IMR-90 (cell line): ENCODE measurements at regions not wholly inside any gene's neighbourhood (a gene's known extent, or its start where the extent isn't known, plus 50 kb on each side); places are given as distances from the start of the nearest gene placed in this dataset.

ENCODE experiments used
- ATAC-seq: fragments of 200-7000 bp; cut with Tn5 transposase; 2 replicates; pipeline ENCODE4 v1.9.1; 2020; ENCODE audit warnings: low read depth, mild to moderate bottlenecking, moderate library complexity
- BruUV-seq: library from RNA; stranded (reverse); fragments of 400-500 nt; replicated peaks from 2 replicates; lab custom pipeline; 2021; lab: Mats Ljungman, UMichigan
- CTCF ChIA-PET: fragments of 300-600 bp; formaldehyde crosslinking; extraction: SDS; loops from one replicate; lab custom pipeline; 2021; ENCODE audit warnings: antibody characterized with exemption; lab: Yijun Ruan, JAX
- POLR2A ChIA-PET: fragments of 300-600 bp; sonication (Branson Sonifier 250); formaldehyde crosslinking; loops from one replicate; lab custom pipeline; 2022; ENCODE audit warnings: antibody characterized with exemption; ENCODE audit not compliant: unreplicated experiment; lab: Charles Lee
- DNase-seq: peaks from one replicate; pipeline ENCODE4 v3.0.0; 2013
- H2AFZ ChIP-seq: replicated peaks from 2 replicates; pipeline ENCODE3; 2013; ENCODE audit warnings: low read length, mild to moderate bottlenecking; ENCODE audit not compliant: poor library complexity
- H2AK5ac ChIP-seq: 2 replicates; pipeline ENCODE4 v1.6.1; 2013; ENCODE audit warnings: low read depth, low read length, inconsistent platforms
- H2AK9ac ChIP-seq: replicated peaks from 2 replicates; pipeline ENCODE3; 2013; ENCODE audit warnings: mild to moderate bottlenecking, low read depth, low read length, moderate library complexity; ENCODE audit not compliant: poor library complexity
- H2BK120ac ChIP-seq: 2 replicates; pipeline ENCODE4 v1.6.1; 2013; ENCODE audit warnings: low read depth, low read length, inconsistent platforms
- H2BK15ac ChIP-seq: 3 replicates; pipeline ENCODE4 v1.6.1; 2013; ENCODE audit warnings: low read depth, low read length, inconsistent platforms
- H2BK20ac ChIP-seq: 2 replicates; pipeline ENCODE4 v1.6.1; 2013; ENCODE audit warnings: low read depth, mild to moderate bottlenecking, inconsistent platforms, low read length, moderate library complexity
- H2BK5ac ChIP-seq: 2 replicates; pipeline ENCODE4 v1.6.1; 2013; ENCODE audit warnings: mild to moderate bottlenecking, low read depth, low read length, inconsistent platforms; ENCODE audit not compliant: poor library complexity, severe bottlenecking
- H3K14ac ChIP-seq: replicated peaks from 2 replicates; pipeline ENCODE4 v1.6.1; 2013; ENCODE audit warnings: low read depth, low read length, inconsistent platforms
- H3K18ac ChIP-seq: 2 replicates; pipeline ENCODE4 v1.6.1; 2013; ENCODE audit warnings: low read depth, low read length, control low read depth
- H3K23ac ChIP-seq: 2 replicates; pipeline ENCODE4 v1.6.1; 2013; ENCODE audit warnings: low read depth, low read length, inconsistent platforms
- H3K27ac ChIP-seq: 2 replicates; pipeline ENCODE4 v1.5.1; 2013; ENCODE audit warnings: mild to moderate bottlenecking, control low read depth, low read length; ENCODE audit not compliant: insufficient read depth
- H3K27me3 ChIP-seq: 2 replicates; pipeline ENCODE4 v1.6.1; 2013; ENCODE audit warnings: low read length; ENCODE audit not compliant: control insufficient read depth, insufficient read depth
- H3K36me3 ChIP-seq: 2 replicates; pipeline ENCODE4 v1.6.1; 2013; ENCODE audit warnings: low read length, mixed read lengths; ENCODE audit not compliant: control insufficient read depth, insufficient read depth
- H3K4ac ChIP-seq: 2 replicates; pipeline ENCODE4 v1.6.1; 2013; ENCODE audit warnings: low read depth, low read length, inconsistent platforms
- H3K4me1 ChIP-seq: 2 replicates; pipeline ENCODE4 v1.6.1; 2013; ENCODE audit warnings: low read length, mixed read lengths; ENCODE audit not compliant: control insufficient read depth, insufficient read depth
- H3K4me2 ChIP-seq: 2 replicates; pipeline ENCODE4 v1.6.1; 2013; ENCODE audit warnings: low read depth, mild to moderate bottlenecking, control low read depth, low read length, moderate library complexity
- H3K4me3 ChIP-seq: 2 replicates; pipeline ENCODE4 v1.5.1; 2013; ENCODE audit warnings: low read depth, mild to moderate bottlenecking, control low read depth, low read length, moderate library complexity; ENCODE audit not compliant: insufficient read depth
- H3K56ac ChIP-seq: 2 replicates; pipeline ENCODE4 v1.6.1; 2013; ENCODE audit warnings: low read length, inconsistent platforms; ENCODE audit not compliant: insufficient read depth; ENCODE audit errors: extremely low read depth
- H3K79me1 ChIP-seq, 2 experiments: 2 replicates each; pipeline ENCODE4 v1.6.1; 2013; ENCODE audit warnings: low read length in 2 of 2, inconsistent platforms in 1 of 2, low read depth in 1 of 2
- H3K9ac ChIP-seq: 2 replicates; pipeline ENCODE4 v1.6.1; 2013; ENCODE audit warnings: low read depth, low read length, control low read depth
- H3K9me1 ChIP-seq: 2 replicates; pipeline ENCODE4 v1.6.1; 2013; ENCODE audit warnings: low read length, inconsistent platforms; ENCODE audit not compliant: insufficient read depth
- H3K9me3 ChIP-seq: 2 replicates; pipeline ENCODE4 v1.6.1; 2013; ENCODE audit warnings: low read length; ENCODE audit not compliant: control insufficient read depth, insufficient read depth
- H4K20me1 ChIP-seq: 2 replicates; pipeline ENCODE4 v1.6.1; 2013; ENCODE audit warnings: low read length, inconsistent platforms; ENCODE audit not compliant: insufficient read depth
- H4K5ac ChIP-seq: 2 replicates; pipeline ENCODE4 v1.6.1; 2013; ENCODE audit warnings: mild to moderate bottlenecking, low read depth, low read length, control low read depth
- H4K8ac ChIP-seq, 2 experiments: 2 replicates each; pipeline ENCODE4 v1.6.1; 2013; ENCODE audit warnings: low read depth in 2 of 2, low read length in 2 of 2, control low read depth in 1 of 2, inconsistent platforms in 1 of 2
- H4K91ac ChIP-seq: 2 replicates; pipeline ENCODE4 v1.6.1; 2013; ENCODE audit warnings: low read depth, low read length, inconsistent platforms; ENCODE audit not compliant: insufficient read depth
- BHLHE40 ChIP-seq: fragments of 150-350 bp; IDR thresholded peaks from 2 replicates; pipeline ENCODE4 v1.6.1; 2016; ENCODE audit warnings: mild to moderate bottlenecking, low read depth, low read length
- CEBPB ChIP-seq: IDR thresholded peaks from 2 replicates; pipeline ENCODE4 v1.6.1; 2012; ENCODE audit warnings: low read depth, low read length, improper control_type of control experiment
- CHD1 ChIP-seq: IDR thresholded peaks from 2 replicates; pipeline ENCODE4 v1.6.1; 2012; ENCODE audit warnings: low read depth, low read length, improper control_type of control experiment
- CTCF ChIP-seq: conservative IDR thresholded peaks from 2 replicates; pipeline ENCODE4 v1.5.1; 2012; ENCODE audit warnings: mild to moderate bottlenecking, low read depth, low read length, improper control_type of control experiment
- ELK1 ChIP-seq: fragments of 150-350 bp; IDR thresholded peaks from 2 replicates; pipeline ENCODE4 v1.6.1; 2016; ENCODE audit warnings: low read depth, mild to moderate bottlenecking, low read length, moderate library complexity, borderline replicate concordance
- FOS ChIP-seq: fragments of 150-350 bp; IDR thresholded peaks from 2 replicates; pipeline ENCODE4 v1.6.1; 2016; ENCODE audit warnings: low read depth, low read length
- MAFK ChIP-seq: IDR thresholded peaks from 2 replicates; pipeline ENCODE4 v1.6.1; 2012; ENCODE audit warnings: low read depth, low read length, improper control_type of control experiment
- MAZ ChIP-seq: IDR thresholded peaks from 2 replicates; pipeline ENCODE4 v1.6.1; 2012; ENCODE audit warnings: low read depth, mild to moderate bottlenecking, low read length, improper control_type of control experiment, moderate library complexity, borderline replicate concordance
- MXI1 ChIP-seq: IDR thresholded peaks from 2 replicates; pipeline ENCODE4 v1.6.1; 2012; ENCODE audit warnings: low read depth, mild to moderate bottlenecking, low read length, moderate library complexity, borderline replicate concordance
- NFE2L2 ChIP-seq: fragments of 150-350 bp; IDR thresholded peaks from 2 replicates; pipeline ENCODE4 v1.6.1; 2016; ENCODE audit warnings: low read depth, mild to moderate bottlenecking, low read length
- POLR2A ChIP-seq: IDR thresholded peaks from 2 replicates; pipeline ENCODE4 v1.6.1; 2012; ENCODE audit warnings: mild to moderate bottlenecking, low read depth, low read length
- RCOR1 ChIP-seq: IDR thresholded peaks from 2 replicates; pipeline ENCODE4 v1.6.1; 2012; ENCODE audit warnings: mild to moderate bottlenecking, low read length, improper control_type of control experiment; ENCODE audit not compliant: insufficient replicate concordance
- RFX5 ChIP-seq: IDR thresholded peaks from 2 replicates; pipeline ENCODE4 v1.8.0; 2012; ENCODE audit warnings: low read depth, mild to moderate bottlenecking, low read length, moderate library complexity
- SMC3 ChIP-seq: fragments of 150-350 bp; IDR thresholded peaks from 2 replicates; pipeline ENCODE4 v1.6.1; 2016; ENCODE audit warnings: low read depth, mild to moderate bottlenecking, antibody characterized with exemption, low read length, moderate library complexity
- USF2 ChIP-seq: fragments of 150-350 bp; IDR thresholded peaks from 2 replicates; pipeline ENCODE4 v1.6.1; 2017; ENCODE audit warnings: mild to moderate bottlenecking, antibody characterized with exemption, low read length, low read depth
- WGBS, 2 experiments: methylation state at CpG; one replicate each; pipeline versions ENCODE4 v1.1.5 to v1.1.7; 2013; ENCODE audit warnings: missing lambda C conversion rate in 2 of 2; ENCODE audit not compliant: insufficient read length in 1 of 2; ENCODE audit errors: extremely low coverage in 2 of 2; 5-methylcytosine and 5-hydroxymethylcytosine counted together
- dilution Hi-C: fragments of 300-500 bp; cut with HindIII; formaldehyde crosslinking; loops from one replicate; pipeline ENCODE4 v1.14.3; 2018; ENCODE audit warnings: low sequenced_read_pairs; ENCODE audit not compliant: unreplicated experiment
- in situ Hi-C: fragments of 300-500 bp; cut with MboI; formaldehyde crosslinking; loops from 3 replicates; pipeline ENCODE4 v1.14.3; 2019; ENCODE audit warnings: low sequenced_read_pairs, inconsistent platforms, mixed read lengths
- intact Hi-C: fragments of 100-400 bp; cut with micrococcal nuclease; formaldehyde crosslinking; loops from 2 replicates; pipeline ENCODE4 v1.10.0; 2022

- BruUV-seq: no TSS peak
- in situ Hi-C loops: no loop called here
- H4K8ac ChIP-seq: no peak overlapping the region
- H3K36me3 ChIP-seq: no peaks in the 10 kb centered on the region
- ChIA-PET POLR2A (no interaction called here), CTCF (no interaction called here)
- no peak overlapping the region for H3K4me3 ChIP-seq
- dilution Hi-C loops: no loop called here
- no peaks in the 10 kb centered on the region for H3K4me1 ChIP-seq
- H3K56ac ChIP-seq: no peak overlapping the region
- no peak overlapping the region for H2AK5ac ChIP-seq
- no peak for DNase-seq
- H3K18ac ChIP-seq: no peak overlapping the region
- no peak overlapping the region for H4K91ac ChIP-seq
- no peak overlapping the region for H2BK15ac ChIP-seq
- H2AFZ ChIP-seq: no peak overlapping the region
- H3K9ac ChIP-seq: no peak overlapping the region
- no peaks in the 10 kb centered on the region for H4K20me1 ChIP-seq
- TF ChIP-seq POLR2A (no peak), SMC3 (no peak), BHLHE40 (no peak), MAZ (no peak), FOS (no peak), RFX5 (no peak), ELK1 (no peak), NFE2L2 (no peak), RCOR1 (no peak), MXI1 (no peak), USF2 (no peak), CHD1 (no peak), MAFK (no peak), CTCF (no peak), CEBPB (no peak)
- no peak for ATAC-seq
- intact Hi-C loops: no loop called here
- H2BK120ac ChIP-seq: no peak overlapping the region
- no peak overlapping the region for H4K5ac ChIP-seq
- H3K79me1 ChIP-seq: no peaks in the 10 kb centered on the region
- H3K14ac ChIP-seq: no peak overlapping the region
- no peaks in the 10 kb centered on the region for H3K27me3 ChIP-seq
- no peak overlapping the region for H2AK9ac ChIP-seq
- no peak overlapping the region for H3K23ac ChIP-seq
- H2BK20ac ChIP-seq: no peak overlapping the region
- no peak overlapping the region for H3K4ac ChIP-seq
- H3K27ac ChIP-seq: no peak overlapping the region
- H2BK5ac ChIP-seq: no peak overlapping the region
- no peaks in the 10 kb centered on the region; the same call in none of the 2 replicates for H3K9me3 ChIP-seq
- no peak overlapping the region for H3K4me2 ChIP-seq
- 27% methylated on average over 1 of the region's 1 CpG; no CpG with 5 or more reads in 1 of the 2 experiments for WGBS, 2 experiments
- H3K9me1 ChIP-seq: no peaks in the 10 kb centered on the region
Measured at GRCh38 chr5:42321785-42322184, 101.5 kb upstream of the GHR start.
